T follicular helper cell (primary cell): ENCODE measurements at regions not wholly inside any gene's neighbourhood (a gene's known extent, or its start where the extent isn't known, plus 50 kb on each side); places are given as distances from the start of the nearest gene placed in this dataset.

Experiments used
- DNase-seq: peaks from one replicate; pipeline ENCODE4 v3.0.0-alpha.2; 2020; ENCODE audit warnings: low read depth

- DNase-seq, result no peak
Measured at GRCh38 chr2:41847744-41848441, 199.9 kb upstream of the PKDCC start.

- no peak for DNase-seq
Measured at GRCh38 chr2:41851554-41851953, 196.3 kb upstream of the PKDCC start.

- no peak for DNase-seq
Measured at GRCh38 chr2:41853427-41854191, 194.2 kb upstream of the PKDCC start.

- no peak for DNase-seq
Measured at GRCh38 chr2:41854227-41854626, 193.6 kb upstream of the PKDCC start.

- DNase-seq, result no peak
Measured at GRCh38 chr2:41856946-41857345, 190.9 kb upstream of the PKDCC start.

- no peak for DNase-seq
Measured at GRCh38 chr2:41859615-41860514, 188.0 kb upstream of the PKDCC start.

- no peak for DNase-seq
Measured at GRCh38 chr2:41863062-41863461, 184.8 kb upstream of the PKDCC start.

GRCh38 chr2:41865263-41865662 lies 182.6 kb upstream of the PKDCC start:
- no peak for DNase-seq

GRCh38 chr2:41867553-41867952 lies 180.3 kb upstream of the PKDCC start:
- DNase-seq, result no peak

- DNase-seq, result peak; percentile 58
Measured at GRCh38 chr2:41869542-41870264, 178.1 kb upstream of the PKDCC start.

- no peak for DNase-seq
Measured at GRCh38 chr2:41870265-41870585, 177.6 kb upstream of the PKDCC start.

- DNase-seq, result no peak
Measured at GRCh38 chr2:41871080-41871479, 176.7 kb upstream of the PKDCC start.

GRCh38 chr2:41872646-41873045 lies 175.2 kb upstream of the PKDCC start:
- DNase-seq, result no peak

- DNase-seq, result no peak
Measured at GRCh38 chr2:41873102-41874031, 174.5 kb upstream of the PKDCC start.

- no peak for DNase-seq
Measured at GRCh38 chr2:41877114-41877678, 170.6 kb upstream of the PKDCC start.

- no peak for DNase-seq
Measured at GRCh38 chr2:41878056-41878455, 169.8 kb upstream of the PKDCC start.

GRCh38 chr2:41878716-41879234 lies 169.0 kb upstream of the PKDCC start:
- DNase-seq, result no peak

- DNase-seq, result no peak
Measured at GRCh38 chr2:41879235-41879916, 168.4 kb upstream of the PKDCC start.

GRCh38 chr2:41880561-41881243 lies 167.1 kb upstream of the PKDCC start:
- DNase-seq, result no peak
